Activated CD4-positive, CD25-positive, alpha-beta regulatory T cell treated with anti-CD3 and anti-CD28 coated beads, Interleukin-2, amount 50 U/mL, for 24 hours (primary cell): ENCODE measurements at regions not wholly inside any gene's neighbourhood (a gene's known extent, or its start where the extent isn't known, plus 50 kb on each side); places are given as distances from the start of the nearest gene placed in this dataset.
A peak's percentile ranks its signal among the peaks of the same experiment; 100 is the strongest.
"Not testable (repeated sequence)": the region's sequence is repeated elsewhere in the genome, so short reads cannot be mapped to it uniquely, and the experiment has no call there.

Experiments
- ATAC-seq, 2 donors: fragments of 150-1000 bp; cut with Tn5 transposase; one replicate each; pipeline ENCODE4 v1.10.0; 2021; ENCODE audit warnings: mild to moderate bottlenecking in 1 of 2, moderate library complexity in 1 of 2

GRCh38 chr3:27779176-27779575, 57.1 kb upstream of the EOMES start:
- ATAC-seq, result no peak

GRCh38 chr3:27789420-27789819, 67.3 kb upstream of the EOMES start:
- no peak for ATAC-seq

GRCh38 chr3:27791956-27792355, 69.8 kb upstream of the EOMES start:
- no peak for ATAC-seq

GRCh38 chr3:27792869-27793268, 70.7 kb upstream of the EOMES start:
- ATAC-seq, result no peak

- ATAC-seq, result no peak
These were observed 72.1 kb upstream of the EOMES start for GRCh38 chr3:27794211-27794610.

- no peak for ATAC-seq
These were observed 74.3 kb upstream of the EOMES start for GRCh38 chr3:27796365-27796875.

GRCh38 chr3:27797773-27798172, 75.7 kb upstream of the EOMES start:
- ATAC-seq, result no peak

GRCh38 chr3:27800261-27800660, 78.1 kb upstream of the EOMES start:
- ATAC-seq, result no peak

- no peak for ATAC-seq
These were observed 80.3 kb upstream of the EOMES start for GRCh38 chr3:27802425-27802824.

- no peak for ATAC-seq
These were observed 80.7 kb upstream of the EOMES start for GRCh38 chr3:27802849-27803248.

- peak in 1 of 2 donors; percentile 21 for ATAC-seq
These were observed 83.2 kb upstream of the EOMES start for GRCh38 chr3:27805282-27805681.

GRCh38 chr3:27813255-27813654, 91.1 kb upstream of the EOMES start:
- no peak for ATAC-seq

GRCh38 chr3:27821609-27822008, 99.5 kb upstream of the EOMES start:
- ATAC-seq, result not testable (repeated sequence)

- ATAC-seq, result no peak
These were observed 102.4 kb upstream of the EOMES start for GRCh38 chr3:27824312-27825200.

- ATAC-seq, result no peak
These were observed 104.3 kb upstream of the EOMES start for GRCh38 chr3:27826448-27826847.

- no peak for ATAC-seq
These were observed 104.9 kb upstream of the EOMES start for GRCh38 chr3:27827041-27827440.

- no peak for ATAC-seq
These were observed 118.9 kb upstream of the EOMES start for GRCh38 chr3:27840807-27841594.

GRCh38 chr3:27844052-27844675, 122.0 kb upstream of the EOMES start:
- ATAC-seq, result no peak

- no peak for ATAC-seq
These were observed 125.6 kb upstream of the EOMES start for GRCh38 chr3:27847697-27848096.

- ATAC-seq, result no peak
These were observed 126.7 kb upstream of the EOMES start for GRCh38 chr3:27848826-27849225.

- no peak for ATAC-seq
These were observed 137.7 kb upstream of the EOMES start for GRCh38 chr3:27859821-27860220.

- ATAC-seq, result peak; percentile 46 to 49
These were observed 139.2 kb upstream of the EOMES start for GRCh38 chr3:27861046-27862036.
